ENCODE measurements at regions not wholly inside any gene's neighbourhood (a gene's known extent, or its start where the extent isn't known, plus 50 kb on each side); places are given as distances from the start of the nearest gene placed in this dataset.
A peak's percentile ranks its signal among the peaks of the same experiment; 100 is the strongest.

GRCh38 chr2:38465789-38466127, 88.7 kb upstream of the ATL2 start:
- intact Hi-C loops (cut with DNase I; ENCODE audit: low total_unique reads): loop anchor here (10.0 kb wide), 1 partner anchor 151 kb away; no protein-coding TSS in a partner anchor
- WGBS, 5 donors: 44 to 53% (median 51%) methylated on average over 4 of the region's 4 CpGs
- no peak overlapping the region for H3K4me3 ChIP-seq
- peak; percentile 55 to 77 for DNase-seq
- no peaks in the 10 kb centered on the region for H3K9me3 ChIP-seq
- no peaks in the 10 kb centered on the region for H3K36me3 ChIP-seq
- peaks cover 7 to 69% (median 31%) of the 10 kb centered on the region in 4 donors for H3K4me1 ChIP-seq
- peak overlapping the region in 4 of 5 donors; percentile 73 to 86 (median 74) for H3K27ac ChIP-seq
- H3K27me3 ChIP-seq: no peaks in the 10 kb centered on the region
- TF ChIP-seq CTCF (IDR thresholded peaks at IDR 0.05): peak in 5 of 7 experiments; percentile 11 to 45 (median 36)
- no peak for TF ChIP-seq EP300 (IDR thresholded peaks at IDR 0.05)
- no peak for TF ChIP-seq POLR2AphosphoS5 (IDR thresholded peaks at IDR 0.05)
- TF ChIP-seq POLR2A (IDR thresholded peaks at IDR 0.05): no peak

- no peak for TF ChIP-seq POLR2AphosphoS5 (IDR thresholded peaks at IDR 0.05)
- no peak for TF ChIP-seq EP300 (IDR thresholded peaks at IDR 0.05)
- TF ChIP-seq CTCF (IDR thresholded peaks at IDR 0.05): no peak
- TF ChIP-seq POLR2A (IDR thresholded peaks at IDR 0.05): no peak
- Histone ChIP-seq H3K27ac (peak overlapping the region in 4 of 5 donors; percentile 73 to 86 (median 74)), H3K27me3 (no peaks in the 10 kb centered on the region), H3K9me3 (no peaks in the 10 kb centered on the region), H3K4me1 (peaks cover 7 to 65% (median 31%) of the 10 kb centered on the region in 4 donors), H3K4me3 (no peak overlapping the region), H3K36me3 (no peaks in the 10 kb centered on the region)
- DNase-seq: no peak
- 51 to 69% (median 65%) methylated on average over 8 to 9 of the region's 9 CpGs for WGBS, 5 donors
- intact Hi-C loops (cut with DNase I; ENCODE audit: low total_unique reads): loop anchor here (10.0 kb wide), 1 partner anchor 150 kb away; no protein-coding TSS in a partner anchor
Observed at GRCh38 chr2:38464971-38465788, 88.1 kb upstream of the ATL2 start.

GRCh38 chr2:38463752-38464151, 86.7 kb upstream of the ATL2 start:
- no peak overlapping the region for H3K4me3 ChIP-seq
- no peaks in the 10 kb centered on the region for H3K36me3 ChIP-seq
- H3K4me1 ChIP-seq: peaks cover 7 to 53% (median 25%) of the 10 kb centered on the region in 4 donors
- H3K27ac ChIP-seq: peak overlapping the region in 2 of 5 donors; percentile 15 to 86
- intact Hi-C loops (cut with DNase I; ENCODE audit: low total_unique reads): loop anchor here (10.0 kb wide), 1 partner anchor 149 kb away; no protein-coding TSS in a partner anchor
- H3K27me3 ChIP-seq: no peaks in the 10 kb centered on the region
- TF ChIP-seq EP300 (IDR thresholded peaks at IDR 0.05): no peak
- no peak for TF ChIP-seq CTCF (IDR thresholded peaks at IDR 0.05)
- no peak for TF ChIP-seq POLR2AphosphoS5 (IDR thresholded peaks at IDR 0.05)
- TF ChIP-seq POLR2A (IDR thresholded peaks at IDR 0.05): no peak
- no peaks in the 10 kb centered on the region for H3K9me3 ChIP-seq
- WGBS, 5 donors: 86 to 93% (median 89%) methylated on average over 4 of the region's 4 CpGs
- DNase-seq: no peak

- WGBS, 5 donors: 48 to 67% (median 53%) methylated on average over 7 of the region's 7 CpGs
- H3K4me1 ChIP-seq: peaks cover 7 to 39% (median 24%) of the 10 kb centered on the region in 4 donors
- H3K36me3 ChIP-seq: no peaks in the 10 kb centered on the region
- peak overlapping the region in 3 of 5 donors; percentile 38 to 70 (median 66) for H3K27ac ChIP-seq
- H3K4me3 ChIP-seq: no peak overlapping the region
- no peaks in the 10 kb centered on the region for H3K9me3 ChIP-seq
- TF ChIP-seq POLR2AphosphoS5 (IDR thresholded peaks at IDR 0.05) (peak in 1 of 3 donors; percentile 56), CTCF (IDR thresholded peaks at IDR 0.05) (no peak), POLR2A (IDR thresholded peaks at IDR 0.05) (no peak), EP300 (IDR thresholded peaks at IDR 0.05) (no peak)
- no peaks in the 10 kb centered on the region for H3K27me3 ChIP-seq
- peak; percentile 35 to 89 for DNase-seq
- intact Hi-C loops (cut with DNase I; ENCODE audit: low total_unique reads): loop anchor here (10.0 kb wide), 1 partner anchor 147 kb away; no protein-coding TSS in a partner anchor
Observed at GRCh38 chr2:38462121-38462661, 85.1 kb upstream of the ATL2 start.

Data from stomach (tissue), 8 donors.